ENCODE measurements at regions not wholly inside any gene's neighbourhood (a gene's known extent, or its start where the extent isn't known, plus 50 kb on each side); places are given as distances from the start of the nearest gene placed in this dataset.
"Not testable (repeated sequence)": the region's sequence is repeated elsewhere in the genome, so short reads cannot be mapped to it uniquely, and the experiment has no call there.

- Histone ChIP-seq H3K27ac (no peak overlapping the region), H3K9me3 (replicated peaks) (no peaks in the 10 kb centered on the region), H3K4me3 (no peak overlapping the region), H3K36me3 (no peaks in the 10 kb centered on the region), H3K4me1 (replicated peaks) (no peaks in the 10 kb centered on the region), H3K27me3 (replicated peaks) (no peaks in the 10 kb centered on the region)
- DNase-seq (ENCODE audit: low read depth in 1 of 2, low spot score in 2 of 2), result no peak
Observed at GRCh38 chr5:157955541-157956172, 96.7 kb upstream of the CLINT1 start.

- Histone ChIP-seq H3K36me3 (no peaks in the 10 kb centered on the region), H3K27ac (no peak overlapping the region), H3K4me1 (replicated peaks) (peaks cover 10% of the 10 kb centered on the region), H3K27me3 (replicated peaks) (no peaks in the 10 kb centered on the region), H3K4me3 (no peak overlapping the region), H3K9me3 (replicated peaks) (no peaks in the 10 kb centered on the region; the same call in 1 of the 2 replicates)
- DNase-seq (ENCODE audit: low read depth in 1 of 2, low spot score in 2 of 2), result no peak
Observed at GRCh38 chr5:157952374-157952685, 93.4 kb upstream of the CLINT1 start.

- Histone ChIP-seq H3K4me1 (replicated peaks) (peaks cover 10% of the 10 kb centered on the region), H3K27ac (no peak overlapping the region), H3K27me3 (replicated peaks) (no peaks in the 10 kb centered on the region), H3K36me3 (no peaks in the 10 kb centered on the region), H3K9me3 (replicated peaks) (no peaks in the 10 kb centered on the region; the same call in 1 of the 2 replicates), H3K4me3 (no peak overlapping the region)
- DNase-seq (ENCODE audit: low read depth in 1 of 2, low spot score in 2 of 2), result no peak
Observed at GRCh38 chr5:157951673-157952373, 92.9 kb upstream of the CLINT1 start.

GRCh38 chr5:157949520-157949919 lies 90.6 kb upstream of the CLINT1 start:
- Histone ChIP-seq H3K27me3 (replicated peaks) (no peaks in the 10 kb centered on the region), H3K9me3 (replicated peaks) (no peaks in the 10 kb centered on the region; the same call in 1 of the 2 replicates), H3K4me1 (replicated peaks) (peaks cover 10% of the 10 kb centered on the region), H3K36me3 (no peaks in the 10 kb centered on the region), H3K4me3 (no peak overlapping the region), H3K27ac (no peak overlapping the region)
- DNase-seq (ENCODE audit: low read depth in 1 of 2, low spot score in 2 of 2), result no peak

GRCh38 chr5:157948738-157949410 lies 89.9 kb upstream of the CLINT1 start:
- H3K27me3 ChIP-seq (replicated peaks), result no peaks in the 10 kb centered on the region
- H3K36me3 ChIP-seq, result no peaks in the 10 kb centered on the region
- peak; percentile 94 to 97 for DNase-seq (ENCODE audit: low read depth in 1 of 2, low spot score in 2 of 2)
- H3K4me3 ChIP-seq, result no peak overlapping the region
- 0 out of 2 replicates have a peak overlapping the region, but pooled peaks have one; percentile 0 for H3K27ac ChIP-seq
- H3K9me3 ChIP-seq (replicated peaks), result no peaks in the 10 kb centered on the region; the same call in 1 of the 2 replicates
- peaks cover 10% of the 10 kb centered on the region for H3K4me1 ChIP-seq (replicated peaks)

GRCh38 chr5:157947156-157947555 lies 88.2 kb upstream of the CLINT1 start:
- no peaks in the 10 kb centered on the region for H3K36me3 ChIP-seq
- H3K9me3 ChIP-seq (replicated peaks), result no peaks in the 10 kb centered on the region; the same call in 1 of the 2 replicates
- DNase-seq (ENCODE audit: low read depth in 1 of 2, low spot score in 2 of 2), result no peak
- no peak overlapping the region for H3K27ac ChIP-seq
- no peak overlapping the region for H3K4me3 ChIP-seq
- peaks cover 10% of the 10 kb centered on the region for H3K4me1 ChIP-seq (replicated peaks)
- no peaks in the 10 kb centered on the region for H3K27me3 ChIP-seq (replicated peaks)

GRCh38 chr5:157945822-157946221 lies 86.9 kb upstream of the CLINT1 start:
- H3K4me3 ChIP-seq; H3K27me3 ChIP-seq (replicated peaks); H3K27ac ChIP-seq; H3K9me3 ChIP-seq (replicated peaks); DNase-seq (ENCODE audit: low read depth in 1 of 2, low spot score in 2 of 2); H3K36me3 ChIP-seq: not testable (repeated sequence)
- peaks cover 10% of the 10 kb centered on the region for H3K4me1 ChIP-seq (replicated peaks)

- H3K4me1 ChIP-seq (replicated peaks), result peaks cover 10% of the 10 kb centered on the region
- H3K27me3 ChIP-seq (replicated peaks), result no peaks in the 10 kb centered on the region
- H3K27ac ChIP-seq, result no peak overlapping the region
- H3K9me3 ChIP-seq (replicated peaks), result no peaks in the 10 kb centered on the region; the same call in 1 of the 2 replicates
- DNase-seq (ENCODE audit: low read depth in 1 of 2, low spot score in 2 of 2), result no peak
- no peaks in the 10 kb centered on the region for H3K36me3 ChIP-seq
- H3K4me3 ChIP-seq, result no peak overlapping the region
Observed at GRCh38 chr5:157944938-157945337, 86.0 kb upstream of the CLINT1 start.

GRCh38 chr5:157944077-157944633 lies 85.2 kb upstream of the CLINT1 start:
- Histone ChIP-seq H3K27ac (no peak overlapping the region), H3K4me1 (replicated peaks) (peaks cover 8% of the 10 kb centered on the region), H3K27me3 (replicated peaks) (no peaks in the 10 kb centered on the region), H3K36me3 (no peaks in the 10 kb centered on the region), H3K4me3 (no peak overlapping the region), H3K9me3 (replicated peaks) (no peaks in the 10 kb centered on the region)
- no peak for DNase-seq (ENCODE audit: low read depth in 1 of 2, low spot score in 2 of 2)

- H3K27ac ChIP-seq, result no peak overlapping the region
- H3K4me1 ChIP-seq (replicated peaks), result no peaks in the 10 kb centered on the region
- H3K36me3 ChIP-seq, result no peaks in the 10 kb centered on the region
- H3K9me3 ChIP-seq (replicated peaks), result no peaks in the 10 kb centered on the region
- no peak for DNase-seq (ENCODE audit: low read depth in 1 of 2, low spot score in 2 of 2)
- no peak overlapping the region for H3K4me3 ChIP-seq
- H3K27me3 ChIP-seq (replicated peaks), result no peaks in the 10 kb centered on the region
Observed at GRCh38 chr5:157942595-157942994, 83.7 kb upstream of the CLINT1 start.

GRCh38 chr5:157941616-157942015 lies 82.7 kb upstream of the CLINT1 start:
- no peak overlapping the region for H3K4me3 ChIP-seq
- H3K9me3 ChIP-seq (replicated peaks), result no peaks in the 10 kb centered on the region
- no peaks in the 10 kb centered on the region for H3K27me3 ChIP-seq (replicated peaks)
- no peaks in the 10 kb centered on the region for H3K4me1 ChIP-seq (replicated peaks)
- no peak for DNase-seq (ENCODE audit: low read depth in 1 of 2, low spot score in 2 of 2)
- H3K27ac ChIP-seq, result no peak overlapping the region
- no peaks in the 10 kb centered on the region for H3K36me3 ChIP-seq

GRCh38 chr5:157938101-157938500 lies 79.2 kb upstream of the CLINT1 start:
- not testable (repeated sequence) for H3K27me3 ChIP-seq (replicated peaks); H3K27ac ChIP-seq; H3K4me3 ChIP-seq; H3K36me3 ChIP-seq; DNase-seq (ENCODE audit: low read depth in 1 of 2, low spot score in 2 of 2); H3K9me3 ChIP-seq (replicated peaks); H3K4me1 ChIP-seq (replicated peaks)

- not testable (repeated sequence) for DNase-seq (ENCODE audit: low read depth in 1 of 2, low spot score in 2 of 2); H3K27ac ChIP-seq; H3K27me3 ChIP-seq (replicated peaks); H3K9me3 ChIP-seq (replicated peaks); H3K36me3 ChIP-seq; H3K4me3 ChIP-seq; H3K4me1 ChIP-seq (replicated peaks)
Observed at GRCh38 chr5:157936776-157937501, 78.0 kb upstream of the CLINT1 start.

Measured in SJSA1 (cell line).